Adipose tissue (tissue), 3 donors: ENCODE measurements at regions not wholly inside any gene's neighbourhood (a gene's known extent, or its start where the extent isn't known, plus 50 kb on each side); places are given as distances from the start of the nearest gene placed in this dataset.

Source experiments
- H3K27ac ChIP-seq: one replicate; pipeline ENCODE4 v1.5.1; 2013; ENCODE audit warnings: low read depth, low read length
- WGBS, 3 donors: extraction: QIAGEN DNeasy Blood & Tissue Kit; methylation state at CpG; one replicate each; pipeline ENCODE4 v1.1.7; 2013; 5-methylcytosine and 5-hydroxymethylcytosine counted together
- donor health status: healthy with polysubstance abuse.
- donor health status: Bipolar disorder and iron deficiency.
- donor health status: healthy.

- no peak overlapping the region for H3K27ac ChIP-seq
- WGBS, 3 donors: 82 to 88% (median 86%) methylated on average over 9 of the region's 9 CpGs
Observed at GRCh38 chr2:240353944-240354343, 81.5 kb upstream of the GPC1 start.

DNA sequence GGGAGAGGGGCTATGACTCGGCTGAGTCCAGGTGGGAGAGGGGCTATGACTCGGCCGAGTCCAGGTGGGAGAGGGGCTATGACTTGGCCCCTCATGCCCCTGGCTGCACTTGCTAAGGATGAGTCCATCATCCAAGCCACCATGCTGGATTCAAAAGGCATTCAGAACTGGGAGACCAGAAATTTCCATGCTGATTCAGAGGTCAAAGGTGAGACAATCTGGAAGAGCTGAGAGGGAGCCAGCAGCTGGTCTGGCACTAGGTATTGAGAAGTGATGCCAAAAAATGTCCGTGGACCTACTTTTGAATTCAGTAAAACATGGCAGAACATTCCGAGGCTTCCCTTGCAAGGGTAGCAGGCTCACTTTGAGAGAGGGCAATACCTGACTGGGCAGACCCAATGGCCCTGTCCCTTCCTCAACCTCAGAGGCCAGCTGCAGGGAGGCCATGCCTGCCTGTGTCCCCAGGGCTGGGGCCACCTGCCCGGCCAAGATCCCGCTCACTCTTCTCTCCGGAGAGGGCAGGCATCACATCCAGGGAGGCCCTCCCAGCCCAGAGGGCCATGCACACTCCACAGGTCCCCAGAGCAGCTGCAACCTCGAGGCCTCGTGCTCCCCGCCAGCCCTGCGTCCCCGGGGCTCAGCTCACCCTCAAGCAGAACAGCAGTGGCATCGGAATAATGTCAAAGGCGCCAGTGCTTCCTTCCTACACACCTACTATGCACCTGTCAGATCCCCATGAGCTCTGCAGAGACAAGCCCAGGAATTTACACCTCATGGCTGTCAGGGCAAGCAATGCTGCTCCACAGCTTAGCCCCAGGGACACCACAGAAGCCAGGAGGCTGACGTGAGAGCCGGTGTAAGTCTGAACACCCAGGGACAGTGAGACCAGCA, 80.2 kb upstream of the GPC1 start:
- WGBS, 3 donors: 76 to 79% (median 78%) methylated on average over 16 to 17 of the region's 17 CpGs
- H3K27ac ChIP-seq: no peak overlapping the region

DNA sequence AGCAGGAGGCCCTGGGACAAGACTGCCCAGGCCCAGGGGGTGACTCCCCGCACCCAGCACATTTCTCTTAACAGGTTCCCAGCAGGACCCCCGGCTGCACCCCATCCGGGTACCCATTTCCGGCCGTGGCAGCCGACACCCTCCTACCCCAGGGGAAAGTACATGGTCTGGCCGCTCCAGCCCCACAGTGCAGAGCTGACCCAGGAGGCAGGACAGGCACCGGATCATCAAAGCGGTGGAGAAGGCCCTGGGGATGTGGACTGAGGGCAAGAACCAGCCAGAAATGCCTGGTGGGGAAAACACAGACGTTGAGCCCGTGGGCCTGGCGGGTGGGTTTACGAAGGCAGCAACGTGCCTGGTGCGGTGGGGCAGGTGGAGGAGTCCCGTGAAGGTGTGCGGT, 79.5 kb upstream of the GPC1 start:
- H3K27ac ChIP-seq: no peak overlapping the region
- 86 to 92% (median 88%) methylated on average over 17 of the region's 17 CpGs for WGBS, 3 donors

- WGBS, 3 donors: 77 to 82% (median 81%) methylated on average over 26 of the region's 26 CpGs
- no peak overlapping the region for H3K27ac ChIP-seq
Observed at GRCh38 chr2:240356700-240357640, 78.5 kb upstream of the GPC1 start.

DNA sequence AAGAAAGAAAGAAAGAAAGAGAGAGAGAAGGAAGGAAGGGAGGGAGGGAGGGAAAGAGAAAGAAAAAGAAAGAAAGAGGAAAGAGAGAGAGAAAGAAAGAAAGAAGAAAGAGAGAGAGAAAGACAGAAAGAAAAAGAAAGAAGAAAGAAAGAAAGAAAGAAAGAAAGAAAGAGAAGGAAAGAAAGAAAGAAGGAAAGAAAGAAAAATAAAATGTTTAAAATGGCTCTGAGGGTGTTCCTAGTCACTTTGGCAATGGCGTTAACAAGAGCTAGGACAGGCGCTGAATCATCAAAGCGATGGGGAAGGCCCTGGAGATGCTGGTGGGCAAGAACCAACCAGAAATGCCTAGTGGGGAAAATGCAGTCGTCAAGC, 77.8 kb upstream of the GPC1 start:
- whole genome bisulfite sequencing, 3 donors: 73 to 89% (median 81%) methylated on average over 4 of the region's 4 CpGs

GRCh38 chr2:240358080-240358479, 77.4 kb upstream of the GPC1 start:
- whole genome bisulfite sequencing, 3 donors: 55 to 81% (median 74%) methylated on average over 6 to 7 of the region's 7 CpGs
- H3K27ac ChIP-seq: no peak overlapping the region

More for the DNA sequence above, 77.8 kb upstream of the GPC1 start:
- no peak overlapping the region for H3K27ac ChIP-seq

- no peak overlapping the region for H3K27ac ChIP-seq
- 86 to 94% (median 88%) methylated on average over 12 to 13 of the region's 13 CpGs for WGBS, 3 donors
Observed at GRCh38 chr2:240358821-240359397, 76.6 kb upstream of the GPC1 start.

- 81 to 89% (median 88%) methylated on average over 3 of the region's 3 CpGs for WGBS, 3 donors
Observed at GRCh38 chr2:240359695-240360094, 75.8 kb upstream of the GPC1 start.

GRCh38 chr2:240360645-240361475, 74.6 kb upstream of the GPC1 start:
- WGBS, 3 donors: 87 to 92% (median 89%) methylated on average over 9 of the region's 9 CpGs
- H3K27ac ChIP-seq: no peak overlapping the region

More at GRCh38 chr2:240359695-240360094, 75.8 kb upstream of the GPC1 start:
- H3K27ac ChIP-seq: no peak overlapping the region

- 74 to 75% (median 74%) methylated on average over 10 of the region's 10 CpGs for WGBS, 3 donors
- no peak overlapping the region for H3K27ac ChIP-seq
Observed at GRCh38 chr2:240362216-240362755, 73.2 kb upstream of the GPC1 start.

DNA sequence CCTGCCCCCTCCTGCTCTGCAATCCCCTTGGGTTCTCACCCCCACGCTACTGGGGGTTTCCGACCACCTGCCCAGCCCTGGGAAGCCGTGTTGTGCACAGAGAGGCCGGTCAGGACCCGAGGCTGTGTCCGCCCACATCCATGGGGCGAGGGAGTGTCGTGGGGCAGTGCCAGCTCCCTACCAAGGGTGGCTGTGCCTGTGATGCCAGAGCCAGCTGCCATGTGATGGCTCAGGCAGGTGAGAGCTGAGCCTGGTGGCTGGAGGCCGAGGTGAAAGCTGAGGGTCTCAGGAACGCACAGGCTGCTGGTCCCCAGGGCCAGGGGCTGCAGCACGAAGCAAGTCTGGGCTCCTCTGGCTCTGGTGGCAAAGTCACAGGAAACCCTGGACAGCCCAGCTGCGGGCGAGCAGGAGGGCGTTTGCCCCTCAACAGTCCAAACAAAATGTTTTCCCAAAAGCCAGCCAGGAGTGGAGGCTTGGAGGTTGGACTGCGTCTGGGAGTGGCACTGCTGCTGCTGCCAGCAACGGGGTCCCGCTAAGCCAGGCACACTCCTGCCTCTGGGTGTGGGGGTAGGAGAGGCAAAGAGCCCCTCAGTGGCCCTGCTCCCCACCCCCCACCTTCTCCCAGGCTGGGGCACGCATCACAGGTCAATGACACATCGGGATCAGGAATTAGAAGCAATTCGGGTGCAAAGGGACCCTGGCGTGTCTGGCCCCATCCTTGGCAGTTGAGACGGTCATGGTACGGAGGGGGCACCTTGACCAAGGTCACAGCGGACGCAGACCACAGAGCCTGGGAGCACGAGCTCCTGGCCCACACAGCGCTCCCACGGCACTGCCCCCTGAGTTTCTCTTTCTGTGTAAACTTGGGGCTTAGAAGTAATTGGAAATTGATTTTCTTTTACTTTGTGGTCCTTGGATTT, 72.4 kb upstream of the GPC1 start:
- WGBS, 3 donors: 71 to 80% (median 76%) methylated on average over 27 to 28 of the region's 28 CpGs
- H3K27ac ChIP-seq: no peak overlapping the region

DNA sequence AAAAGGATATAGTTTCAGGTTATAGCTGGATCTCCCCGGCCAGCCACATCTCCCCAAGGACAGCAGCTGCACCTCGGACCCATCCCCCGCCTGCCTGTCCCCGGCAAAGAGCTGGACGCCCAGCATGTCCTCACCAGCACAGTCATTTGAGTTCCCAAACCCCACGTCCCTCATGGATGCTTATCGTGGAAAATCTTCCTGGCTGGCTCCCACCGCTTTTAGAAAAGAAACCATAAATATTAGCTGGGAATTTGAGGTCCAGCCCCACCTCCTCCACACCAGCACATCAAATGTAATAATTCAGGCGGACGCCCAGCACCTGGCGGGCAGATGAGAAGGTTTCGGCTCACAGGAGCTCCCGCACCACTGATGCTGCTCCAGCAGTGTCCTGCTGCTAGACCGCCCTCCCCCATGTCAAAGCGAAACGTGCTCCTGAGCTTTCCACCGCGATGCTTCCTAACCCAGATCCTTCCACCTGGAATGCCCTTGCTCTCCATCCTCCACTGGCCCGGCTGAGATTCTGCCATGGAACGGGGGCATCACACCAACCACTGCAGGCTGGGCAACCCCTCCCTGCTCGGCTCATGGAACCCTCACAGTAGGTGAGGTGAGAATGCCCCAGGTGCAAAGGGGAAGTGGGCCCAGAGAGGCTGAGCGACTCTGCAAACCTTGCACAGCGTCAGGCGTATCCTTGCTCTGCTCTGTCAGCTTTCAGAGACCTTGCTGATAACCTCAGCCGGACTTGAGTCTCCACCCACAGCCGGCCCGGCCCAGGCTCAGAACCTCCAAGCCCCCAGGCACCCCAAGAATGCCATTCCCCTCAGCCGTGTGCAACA, 71.5 kb upstream of the GPC1 start:
- no peak overlapping the region for H3K27ac ChIP-seq
- 62 to 66% (median 63%) methylated on average over 28 of the region's 28 CpGs for WGBS, 3 donors

- H3K27ac ChIP-seq: no peak overlapping the region
- WGBS, 3 donors: 79 to 89% (median 82%) methylated on average over 16 of the region's 16 CpGs
Observed at GRCh38 chr2:240364582-240364960, 70.9 kb upstream of the GPC1 start.

DNA sequence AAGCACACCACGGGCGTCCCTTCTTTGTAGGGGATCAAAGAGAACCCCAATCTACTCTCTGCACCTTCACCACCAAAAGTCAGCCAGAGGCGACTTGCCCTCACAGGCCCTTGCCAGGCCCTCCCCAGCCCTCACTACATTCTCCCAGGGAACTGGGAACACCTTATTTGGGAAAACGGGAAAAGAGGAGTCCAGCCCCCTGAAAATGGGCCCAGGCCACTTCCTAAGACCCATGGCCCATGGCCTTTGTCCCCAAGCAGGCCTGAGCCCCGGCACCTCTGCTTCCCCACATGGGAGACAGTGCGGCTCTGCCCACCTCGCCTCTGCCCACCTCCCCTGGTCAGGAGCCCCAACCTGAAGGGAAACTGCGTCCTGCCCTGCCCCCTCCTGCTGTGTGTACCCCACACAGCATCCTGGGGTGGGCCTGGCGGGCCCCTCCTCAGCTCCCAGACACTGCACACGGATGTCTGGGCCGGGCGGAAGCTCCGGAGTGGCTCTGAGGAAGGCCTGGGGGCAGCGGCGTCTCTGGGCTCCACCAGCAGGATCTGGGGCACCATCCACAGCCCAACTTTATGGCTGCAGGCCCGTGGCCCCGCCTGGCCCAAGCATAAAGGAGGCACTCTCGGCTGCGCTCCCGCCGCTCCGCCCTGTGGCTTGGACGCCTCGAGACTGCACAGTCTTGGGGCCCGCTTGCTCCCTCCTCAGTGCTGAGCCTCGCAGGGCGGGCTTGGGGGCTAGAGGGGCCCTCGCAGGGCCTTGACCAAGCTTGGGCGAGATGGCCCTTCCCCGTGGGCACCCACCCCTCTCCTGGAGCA, 70.3 kb upstream of the GPC1 start:
- WGBS, 3 donors: 81 to 94% (median 88%) methylated on average over 29 to 30 of the region's 30 CpGs
- no peak overlapping the region for H3K27ac ChIP-seq

GRCh38 chr2:240365971-240366471, 69.4 kb upstream of the GPC1 start:
- WGBS, 3 donors: 58 to 79% (median 69%) methylated on average over 9 of the region's 9 CpGs

More at GRCh38 chr2:240365971-240366471, 69.4 kb upstream of the GPC1 start:
- H3K27ac ChIP-seq: no peak overlapping the region
